Mucosa of descending colon (tissue), 3 donors: ENCODE measurements at regions not wholly inside any gene's neighbourhood (a gene's known extent, or its start where the extent isn't known, plus 50 kb on each side); places are given as distances from the start of the nearest gene placed in this dataset.

Source experiments
- ATAC-seq: fragments of 200-7000 bp; cut with Tn5 transposase; one replicate; pipeline ENCODE4 v1.9.1; 2020; ENCODE audit warnings: mild to moderate bottlenecking, moderate library complexity
- DNase-seq, 3 donors: peaks; one replicate each; pipeline ENCODE4 v3.0.0-alpha.2; 2020
- H3K36me3 ChIP-seq: fragments of 200-600 bp; one replicate; pipeline ENCODE4 v1.8.0; 2021; ENCODE audit warnings: low read depth, mild to moderate bottlenecking
- H3K4me1 ChIP-seq: fragments of 200-600 bp; one replicate; pipeline ENCODE4 v1.8.0; 2021; ENCODE audit warnings: low read depth, mild to moderate bottlenecking
- H3K4me3 ChIP-seq: fragments of 200-600 bp; one replicate; pipeline ENCODE4 v1.8.0; 2021; ENCODE audit warnings: mild to moderate bottlenecking
- H3K9me3 ChIP-seq: fragments of 200-600 bp; one replicate; pipeline ENCODE4 v1.8.0; 2021; ENCODE audit warnings: mild to moderate bottlenecking
- intact Hi-C, 2 donors: fragments of 100-400 bp; cut with DNase I in 1 of 2; cut with micrococcal nuclease in 1 of 2; formaldehyde crosslinking; loops; one replicate each; pipeline versions ENCODE4 v1.11.0 to v1.11.1; 2022; cut with DNase I, micrococcal nuclease
- TF ChIP-seq, protein P1 (sequence below): fragments of 200-600 bp; IDR thresholded peaks from one replicate; pipeline ENCODE4 v1.8.0; 2022; ENCODE audit warnings: antibody characterized with exemption, mild to moderate bottlenecking
- donor health status: DM: no; HTN: no; CAD: no; lungs with moderate emphysema.
- donor health status: DM: no; HTN: no; CAD: no.
- donor health status: DM: no; HTN: yes; CAD: no.

GRCh38 chr22:49070501-49070900, 757.2 kb downstream of the BRD1 start:
- H3K36me3 ChIP-seq, result no peaks in the 10 kb centered on the region
- TF ChIP-seq, protein P1, sequence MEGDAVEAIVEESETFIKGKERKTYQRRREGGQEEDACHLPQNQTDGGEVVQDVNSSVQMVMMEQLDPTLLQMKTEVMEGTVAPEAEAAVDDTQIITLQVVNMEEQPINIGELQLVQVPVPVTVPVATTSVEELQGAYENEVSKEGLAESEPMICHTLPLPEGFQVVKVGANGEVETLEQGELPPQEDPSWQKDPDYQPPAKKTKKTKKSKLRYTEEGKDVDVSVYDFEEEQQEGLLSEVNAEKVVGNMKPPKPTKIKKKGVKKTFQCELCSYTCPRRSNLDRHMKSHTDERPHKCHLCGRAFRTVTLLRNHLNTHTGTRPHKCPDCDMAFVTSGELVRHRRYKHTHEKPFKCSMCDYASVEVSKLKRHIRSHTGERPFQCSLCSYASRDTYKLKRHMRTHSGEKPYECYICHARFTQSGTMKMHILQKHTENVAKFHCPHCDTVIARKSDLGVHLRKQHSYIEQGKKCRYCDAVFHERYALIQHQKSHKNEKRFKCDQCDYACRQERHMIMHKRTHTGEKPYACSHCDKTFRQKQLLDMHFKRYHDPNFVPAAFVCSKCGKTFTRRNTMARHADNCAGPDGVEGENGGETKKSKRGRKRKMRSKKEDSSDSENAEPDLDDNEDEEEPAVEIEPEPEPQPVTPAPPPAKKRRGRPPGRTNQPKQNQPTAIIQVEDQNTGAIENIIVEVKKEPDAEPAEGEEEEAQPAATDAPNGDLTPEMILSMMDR, result no peak
- H3K9me3 ChIP-seq, result no peaks in the 10 kb centered on the region
- ATAC-seq (no peak), DNase-seq (no peak)
- no peak overlapping the region for H3K4me3 ChIP-seq
- H3K4me1 ChIP-seq, result no peaks in the 10 kb centered on the region
- intact Hi-C loops, result no loop called here

GRCh38 chr22:49068861-49069500, 758.7 kb downstream of the BRD1 start:
- ATAC-seq (no peak), DNase-seq (no peak)
- TF ChIP-seq, protein P1, result no peak

DNA sequence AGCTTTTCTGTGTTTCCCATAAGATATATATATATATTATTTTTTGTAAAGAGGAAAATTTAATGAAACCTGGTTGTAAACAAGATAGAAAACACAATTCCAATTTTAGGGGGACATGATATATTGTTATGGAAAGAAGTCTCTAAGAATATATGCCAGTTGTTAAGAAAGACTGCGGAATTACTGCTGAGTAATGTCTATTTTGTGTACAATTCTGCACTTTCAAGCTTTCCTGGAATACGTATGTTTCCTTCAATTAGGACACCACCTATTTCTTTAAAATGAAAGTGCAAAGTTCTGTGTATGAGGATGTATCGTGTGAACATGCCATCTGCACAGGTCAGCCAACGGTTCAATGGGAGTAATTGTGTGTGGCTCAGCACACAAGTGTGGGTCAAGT, 760.2 kb downstream of the BRD1 start:
- Histone ChIP-seq H3K9me3 (no peaks in the 10 kb centered on the region), H3K36me3 (no peaks in the 10 kb centered on the region), H3K4me3 (no peak overlapping the region), H3K4me1 (no peaks in the 10 kb centered on the region)
- TF ChIP-seq, protein P1, result no peak
- intact Hi-C loops, result no loop called here
- no peak for DNase-seq
- no peak for ATAC-seq

More at GRCh38 chr22:49068861-49069500, 758.7 kb downstream of the BRD1 start:
- Histone ChIP-seq H3K9me3 (no peaks in the 10 kb centered on the region), H3K4me3 (no peak overlapping the region), H3K4me1 (no peaks in the 10 kb centered on the region), H3K36me3 (no peaks in the 10 kb centered on the region)
- intact Hi-C loops, result no loop called here

DNA sequence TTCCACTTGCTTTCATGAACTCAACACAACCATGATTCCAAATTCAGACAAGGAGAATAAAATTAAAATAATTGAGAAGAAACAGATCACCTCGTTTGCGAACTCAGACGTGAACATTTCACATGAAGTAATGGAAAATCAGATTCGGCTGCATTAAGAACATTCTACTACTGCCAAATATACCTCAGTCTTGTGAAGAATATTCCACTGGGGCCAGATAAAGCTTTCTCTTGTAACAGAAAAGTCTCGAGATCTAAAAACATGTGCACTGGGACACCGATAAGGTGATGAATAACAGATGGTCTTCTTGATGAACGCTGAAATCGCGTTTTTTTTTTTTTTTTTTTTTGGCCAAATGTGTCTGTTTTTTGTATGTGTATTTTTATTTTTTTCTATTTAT, 761.1 kb downstream of the BRD1 start:
- Histone ChIP-seq H3K4me1 (no peaks in the 10 kb centered on the region), H3K36me3 (no peaks in the 10 kb centered on the region), H3K9me3 (no peaks in the 10 kb centered on the region), H3K4me3 (no peak overlapping the region)
- intact Hi-C loops, result no loop called here
- ATAC-seq (no peak), DNase-seq (no peak)
- TF ChIP-seq, protein P1, result no peak

DNA sequence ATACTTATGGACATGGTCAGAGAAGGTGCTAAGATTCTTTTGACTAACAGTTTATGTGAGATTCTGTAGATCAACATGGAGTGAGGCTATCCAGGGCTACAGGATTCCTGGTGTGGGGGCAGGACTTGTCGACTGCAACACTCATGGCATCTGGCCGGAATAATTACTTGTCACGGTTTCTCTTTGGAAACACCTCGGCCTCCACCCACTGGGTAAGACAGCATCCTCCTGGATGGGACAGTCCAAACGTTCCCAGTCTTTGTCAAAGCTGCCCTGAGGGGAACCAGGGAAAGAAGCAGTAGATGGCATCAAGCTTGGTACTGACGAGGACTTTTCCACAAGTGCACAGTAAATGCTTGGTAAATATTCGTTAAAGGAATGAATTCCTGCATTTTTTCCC, 762.8 kb downstream of the BRD1 start:
- Histone ChIP-seq H3K4me1 (no peaks in the 10 kb centered on the region), H3K36me3 (no peaks in the 10 kb centered on the region), H3K9me3 (no peaks in the 10 kb centered on the region), H3K4me3 (no peak overlapping the region)
- TF ChIP-seq, protein P1, result no peak
- ATAC-seq (no peak), DNase-seq (no peak)
- intact Hi-C loops, result no loop called here

DNA sequence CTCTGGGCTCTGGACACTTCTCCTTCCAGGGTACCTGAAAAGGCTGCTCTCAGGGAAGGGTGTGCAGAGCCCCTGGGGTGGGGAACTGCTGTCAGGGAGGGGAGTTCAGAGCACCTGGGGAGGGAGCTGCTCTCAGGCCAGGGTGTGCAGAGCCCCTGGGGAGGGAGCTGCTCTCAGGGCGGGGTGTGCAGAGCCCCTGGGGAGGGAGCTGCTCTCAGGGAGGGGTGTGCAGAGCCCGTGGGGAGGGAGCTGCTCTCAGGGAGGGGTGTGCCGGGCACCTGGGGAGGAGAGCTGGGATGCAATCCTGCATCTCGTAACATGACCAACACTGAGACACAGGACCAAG, 764.2 kb downstream of the BRD1 start:
- DNase-seq, result no peak

More for the DNA sequence above, 764.2 kb downstream of the BRD1 start:
- Histone ChIP-seq H3K36me3 (no peaks in the 10 kb centered on the region), H3K4me1 (no peaks in the 10 kb centered on the region), H3K4me3 (no peak overlapping the region), H3K9me3 (no peaks in the 10 kb centered on the region)
- intact Hi-C loops, result no loop called here
- ATAC-seq, result no peak
- TF ChIP-seq, protein P1, result no peak
